GM19463 (cell line): ENCODE measurements at regions not wholly inside any gene's neighbourhood (a gene's known extent, or its start where the extent isn't known, plus 50 kb on each side); places are given as distances from the start of the nearest gene placed in this dataset.

ENCODE experiments used
- ATAC-seq: cut with Tn5 transposase; IDR thresholded peaks from one replicate; pipeline ENCODE4 v1.9.1; 2021; ENCODE audit warnings: mild to moderate bottlenecking, moderate library complexity; ENCODE audit not compliant: unreplicated experiment

GRCh38 chr2:60603533-60604190 lies 50.2 kb upstream of the BCL11A start:
- no peak for ATAC-seq

GRCh38 chr2:60604486-60605064 lies 51.1 kb upstream of the BCL11A start:
- ATAC-seq = no peak

GRCh38 chr2:60605866-60606265 lies 52.4 kb upstream of the BCL11A start:
- ATAC-seq = no peak

- no peak for ATAC-seq
Measured at GRCh38 chr2:60608679-60609078, 55.2 kb upstream of the BCL11A start.

- no peak for ATAC-seq
Measured at GRCh38 chr2:60612033-60612432, 58.6 kb upstream of the BCL11A start.

- ATAC-seq = no peak
Measured at GRCh38 chr2:60614319-60614718, 60.9 kb upstream of the BCL11A start.

GRCh38 chr2:60621688-60622429 lies 68.4 kb upstream of the BCL11A start:
- no peak for ATAC-seq

- ATAC-seq = no peak
Measured at GRCh38 chr2:60623040-60623439, 69.6 kb upstream of the BCL11A start.

GRCh38 chr2:60627412-60627811 lies 74.0 kb upstream of the BCL11A start:
- no peak for ATAC-seq

GRCh38 chr2:60628026-60628425 lies 74.6 kb upstream of the BCL11A start:
- ATAC-seq = no peak

GRCh38 chr2:60628615-60629304 lies 75.3 kb upstream of the BCL11A start:
- no peak for ATAC-seq

- ATAC-seq = no peak
Measured at GRCh38 chr2:60629305-60629662, 75.8 kb upstream of the BCL11A start.

GRCh38 chr2:60629801-60630385 lies 76.4 kb upstream of the BCL11A start:
- ATAC-seq = no peak

- ATAC-seq = no peak
Measured at GRCh38 chr2:60633615-60634014, 80.2 kb upstream of the BCL11A start.

- no peak for ATAC-seq
Measured at GRCh38 chr2:60634438-60634837, 81.0 kb upstream of the BCL11A start.

GRCh38 chr2:60641811-60642788 lies 88.6 kb upstream of the BCL11A start:
- peak; percentile 57 for ATAC-seq

- no peak for ATAC-seq
Measured at GRCh38 chr2:60643747-60644146, 90.3 kb upstream of the BCL11A start.

- no peak for ATAC-seq
Measured at GRCh38 chr2:60644951-60645350, 91.5 kb upstream of the BCL11A start.

GRCh38 chr2:60648191-60648590 lies 94.7 kb upstream of the BCL11A start:
- no peak for ATAC-seq

GRCh38 chr2:60649721-60650120 lies 96.3 kb upstream of the BCL11A start:
- ATAC-seq = no peak
